Mammary epithelial cell (primary cell): ENCODE measurements at regions not wholly inside any gene's neighbourhood (a gene's known extent, or its start where the extent isn't known, plus 50 kb on each side); places are given as distances from the start of the nearest gene placed in this dataset.

ENCODE experiments used
- EZH2 ChIP-seq: IDR thresholded peaks from 2 replicates; pipeline ENCODE4 v1.6.1; 2012; ENCODE audit warnings: low read length, inconsistent platforms, borderline replicate concordance
- TF ChIP-seq, protein P1 (sequence below), 2 donors: IDR thresholded peaks in 1 of 2; conservative IDR thresholded peaks in 1 of 2; 2 replicates each; pipeline ENCODE4 v1.5.1; 2011 to 2012; ENCODE audit warnings: inconsistent platforms in 2 of 2, low read length in 2 of 2, mild to moderate bottlenecking in 2 of 2, control low read depth in 1 of 2, low read depth in 1 of 2; ENCODE audit not compliant: insufficient read depth in 1 of 2; ENCODE audit errors: extremely low read depth in 1 of 2

DNA sequence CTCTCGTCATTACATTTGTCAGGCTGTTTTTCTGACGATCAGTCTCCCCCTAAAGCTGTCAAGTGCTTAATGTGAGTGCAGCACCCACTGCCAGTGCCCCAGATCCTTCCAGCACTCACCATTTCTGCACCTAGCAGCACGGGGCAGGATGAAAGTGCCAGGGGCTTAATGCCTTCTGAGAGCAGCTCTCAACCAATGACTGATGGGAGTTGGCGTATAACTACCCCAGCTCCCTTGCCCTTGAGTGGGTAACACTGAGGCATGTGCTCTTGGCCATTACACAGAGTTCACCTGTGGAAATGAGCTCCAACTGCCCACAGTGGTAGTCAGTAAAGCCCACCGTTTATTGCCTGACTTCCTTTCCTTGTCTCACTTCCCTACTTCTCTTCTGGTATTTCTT is 226.2 kb upstream of the BCOR start:
- TF ChIP-seq, protein P1, sequence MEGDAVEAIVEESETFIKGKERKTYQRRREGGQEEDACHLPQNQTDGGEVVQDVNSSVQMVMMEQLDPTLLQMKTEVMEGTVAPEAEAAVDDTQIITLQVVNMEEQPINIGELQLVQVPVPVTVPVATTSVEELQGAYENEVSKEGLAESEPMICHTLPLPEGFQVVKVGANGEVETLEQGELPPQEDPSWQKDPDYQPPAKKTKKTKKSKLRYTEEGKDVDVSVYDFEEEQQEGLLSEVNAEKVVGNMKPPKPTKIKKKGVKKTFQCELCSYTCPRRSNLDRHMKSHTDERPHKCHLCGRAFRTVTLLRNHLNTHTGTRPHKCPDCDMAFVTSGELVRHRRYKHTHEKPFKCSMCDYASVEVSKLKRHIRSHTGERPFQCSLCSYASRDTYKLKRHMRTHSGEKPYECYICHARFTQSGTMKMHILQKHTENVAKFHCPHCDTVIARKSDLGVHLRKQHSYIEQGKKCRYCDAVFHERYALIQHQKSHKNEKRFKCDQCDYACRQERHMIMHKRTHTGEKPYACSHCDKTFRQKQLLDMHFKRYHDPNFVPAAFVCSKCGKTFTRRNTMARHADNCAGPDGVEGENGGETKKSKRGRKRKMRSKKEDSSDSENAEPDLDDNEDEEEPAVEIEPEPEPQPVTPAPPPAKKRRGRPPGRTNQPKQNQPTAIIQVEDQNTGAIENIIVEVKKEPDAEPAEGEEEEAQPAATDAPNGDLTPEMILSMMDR (conservative IDR thresholded peaks at IDR 0.05 in 1 of 2, IDR thresholded peaks at IDR 0.05 in 1 of 2; ENCODE audit: extremely low read depth in 1 of 2, insufficient read depth in 1 of 2, low read depth in 1 of 2, low read length in 2 of 2) = no peak
- TF ChIP-seq EZH2 = no peak
